Endodermal cell (in vitro differentiated cells): ENCODE measurements at regions not wholly inside any gene's neighbourhood (a gene's known extent, or its start where the extent isn't known, plus 50 kb on each side); places are given as distances from the start of the nearest gene placed in this dataset.
"Not testable (repeated sequence)": the region's sequence is repeated elsewhere in the genome, so short reads cannot be mapped to it uniquely, and the experiment has no call there.

Experiments
- DNase-seq: peaks from one replicate; pipeline ENCODE4 v3.0.0-alpha.2; 2017
- H3K27ac ChIP-seq: 2 replicates; pipeline ENCODE4 v1.5.1; 2013; ENCODE audit warnings: mild to moderate bottlenecking, low read depth, low read length, moderate library complexity
- H3K27me3 ChIP-seq: 2 replicates; pipeline ENCODE4 v1.6.1; 2013; ENCODE audit warnings: mild to moderate bottlenecking, low read length, moderate library complexity; ENCODE audit not compliant: insufficient read depth, control insufficient read depth, poor library complexity, severe bottlenecking
- H3K36me3 ChIP-seq: 2 replicates; pipeline ENCODE4 v1.7.0; 2013; ENCODE audit warnings: mild to moderate bottlenecking, low read length, moderate library complexity; ENCODE audit not compliant: control insufficient read depth, insufficient read depth
- H3K4me1 ChIP-seq: one replicate; pipeline ENCODE4 v1.7.0; 2013; ENCODE audit warnings: low read length; ENCODE audit not compliant: control insufficient read depth, insufficient read depth
- H3K4me3 ChIP-seq: 2 replicates; pipeline ENCODE4 v1.5.1; 2013; ENCODE audit warnings: mild to moderate bottlenecking, low read length, moderate library complexity
- H3K9ac ChIP-seq: 2 replicates; pipeline ENCODE4 v1.6.1; 2013; ENCODE audit warnings: mild to moderate bottlenecking, low read length, moderate library complexity; ENCODE audit not compliant: poor library complexity, severe bottlenecking; ENCODE audit errors: extremely low read depth
- H3K9me3 ChIP-seq: 2 replicates; pipeline ENCODE4 v1.6.1; 2013; ENCODE audit warnings: mild to moderate bottlenecking, low read length, moderate library complexity; ENCODE audit not compliant: control insufficient read depth
- H3K27ac Mint-ChIP-seq: 2 replicates; pipeline ENCODE4 v1.8.0; 2020; ENCODE audit warnings: mixed read lengths
- H3K27me3 Mint-ChIP-seq: 2 replicates; pipeline ENCODE4 v1.8.0; 2021; ENCODE audit warnings: mild to moderate bottlenecking, mixed read lengths; ENCODE audit not compliant: insufficient read depth
- H3K36me3 Mint-ChIP-seq: 2 replicates; pipeline ENCODE4 v1.8.0; 2020; ENCODE audit warnings: low read depth, mixed read lengths
- H3K4me1 Mint-ChIP-seq: 2 replicates; pipeline ENCODE4 v1.8.0; 2020; ENCODE audit warnings: mixed read lengths
- H3K4me3 Mint-ChIP-seq: 2 replicates; pipeline ENCODE4 v1.8.0; 2020; ENCODE audit warnings: mild to moderate bottlenecking, moderate library complexity, mixed read lengths
- H3K9me3 Mint-ChIP-seq: 2 replicates; pipeline ENCODE4 v1.8.0; 2020; ENCODE audit warnings: mild to moderate bottlenecking, mixed read lengths
- WGBS, 2 experiments: methylation state at CpG; one replicate each; pipeline versions ENCODE4 v1.1.5 to v1.1.7; 2013; ENCODE audit warnings: missing lambda C conversion rate in 2 of 2, mixed read lengths in 1 of 2; ENCODE audit not compliant: insufficient coverage in 1 of 2, insufficient read length in 1 of 2; 5-methylcytosine and 5-hydroxymethylcytosine counted together
- TF ChIP-seq, protein P1 (sequence below): fragments of 200-600 bp; sonication (generic); conservative IDR thresholded peaks from 2 replicates; pipeline ENCODE4 v1.5.0; 2021; ENCODE audit warnings: antibody characterized with exemption, mild to moderate bottlenecking

DNA sequence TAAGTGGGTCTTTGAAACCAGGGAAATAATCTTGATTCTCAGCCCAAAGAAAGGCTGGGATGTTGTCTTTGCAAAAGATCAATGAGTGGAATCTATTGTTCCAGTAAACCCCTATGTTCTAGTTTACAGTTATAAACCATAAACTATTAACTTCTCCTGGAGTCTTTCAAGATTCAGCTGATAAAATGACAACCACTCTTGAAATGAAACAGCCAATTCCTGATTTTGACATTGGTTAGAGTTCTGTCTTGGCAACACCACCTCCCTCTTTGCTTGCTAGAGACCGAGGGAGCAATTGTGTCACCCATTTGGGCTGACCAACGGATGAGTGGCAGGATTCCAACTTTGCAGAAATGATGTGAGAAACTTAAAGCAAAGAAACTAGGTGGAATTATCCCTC, 746.9 kb downstream of the SLC4A3 start:
- TF ChIP-seq, protein P1, sequence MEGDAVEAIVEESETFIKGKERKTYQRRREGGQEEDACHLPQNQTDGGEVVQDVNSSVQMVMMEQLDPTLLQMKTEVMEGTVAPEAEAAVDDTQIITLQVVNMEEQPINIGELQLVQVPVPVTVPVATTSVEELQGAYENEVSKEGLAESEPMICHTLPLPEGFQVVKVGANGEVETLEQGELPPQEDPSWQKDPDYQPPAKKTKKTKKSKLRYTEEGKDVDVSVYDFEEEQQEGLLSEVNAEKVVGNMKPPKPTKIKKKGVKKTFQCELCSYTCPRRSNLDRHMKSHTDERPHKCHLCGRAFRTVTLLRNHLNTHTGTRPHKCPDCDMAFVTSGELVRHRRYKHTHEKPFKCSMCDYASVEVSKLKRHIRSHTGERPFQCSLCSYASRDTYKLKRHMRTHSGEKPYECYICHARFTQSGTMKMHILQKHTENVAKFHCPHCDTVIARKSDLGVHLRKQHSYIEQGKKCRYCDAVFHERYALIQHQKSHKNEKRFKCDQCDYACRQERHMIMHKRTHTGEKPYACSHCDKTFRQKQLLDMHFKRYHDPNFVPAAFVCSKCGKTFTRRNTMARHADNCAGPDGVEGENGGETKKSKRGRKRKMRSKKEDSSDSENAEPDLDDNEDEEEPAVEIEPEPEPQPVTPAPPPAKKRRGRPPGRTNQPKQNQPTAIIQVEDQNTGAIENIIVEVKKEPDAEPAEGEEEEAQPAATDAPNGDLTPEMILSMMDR: no peak
- no peak overlapping the region for H3K27ac ChIP-seq
- no peaks in the 10 kb centered on the region for H3K27me3 ChIP-seq
- no peak overlapping the region for H3K27ac Mint-ChIP-seq
- no peak overlapping the region for H3K9ac ChIP-seq
- H3K36me3 ChIP-seq: no peaks in the 10 kb centered on the region
- H3K9me3 ChIP-seq: peaks cover 4% of the 10 kb centered on the region
- no peaks in the 10 kb centered on the region for H3K27me3 Mint-ChIP-seq
- no peak for DNase-seq
- peaks cover 3% of the 10 kb centered on the region for H3K9me3 Mint-ChIP-seq
- peaks cover 5% of the 10 kb centered on the region for H3K4me1 Mint-ChIP-seq
- no peaks in the 10 kb centered on the region for H3K4me1 ChIP-seq
- H3K4me3 ChIP-seq: no peak overlapping the region
- no peaks in the 10 kb centered on the region for H3K36me3 Mint-ChIP-seq
- H3K4me3 Mint-ChIP-seq: no peak overlapping the region
- 90 to 100% methylated on average over 2 of the region's 2 CpGs for WGBS, 2 experiments

DNA sequence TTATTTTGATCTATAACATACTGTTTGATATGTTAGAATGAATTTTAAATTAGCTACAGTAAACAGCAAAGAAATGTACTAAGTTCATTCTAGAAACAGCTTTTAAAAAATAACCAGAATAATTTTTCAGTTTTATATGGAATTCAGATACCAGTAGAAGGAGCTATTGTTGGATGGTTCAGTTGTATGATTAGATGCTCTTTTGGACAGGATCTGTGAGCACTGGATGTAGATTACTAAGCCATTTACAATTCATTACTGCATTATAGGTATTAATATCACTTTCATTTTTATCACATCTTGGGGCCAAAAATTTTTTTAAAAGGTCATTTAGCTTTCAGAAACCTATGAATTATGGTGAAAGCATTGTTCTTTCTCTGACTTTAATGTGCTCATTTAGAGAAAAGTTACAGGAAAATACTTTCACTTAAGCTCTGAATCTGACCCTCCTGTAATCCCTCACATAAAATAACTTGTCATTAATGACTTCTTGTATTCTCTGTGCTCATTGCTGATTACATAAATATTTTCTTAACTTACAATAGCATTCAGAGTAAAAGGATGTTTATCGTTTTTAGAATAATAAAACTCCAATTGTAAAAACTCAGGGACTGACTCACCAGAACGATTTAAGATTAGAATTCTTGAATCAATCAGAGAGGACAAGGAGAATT, 750.2 kb downstream of the SLC4A3 start:
- Mint-ChIP-seq H3K4me3 (no peak overlapping the region), H3K27ac (no peak overlapping the region), H3K4me1 (peaks cover 5% of the 10 kb centered on the region), H3K9me3 (peaks cover 30% of the 10 kb centered on the region), H3K36me3 (no peaks in the 10 kb centered on the region), H3K27me3 (no peaks in the 10 kb centered on the region)
- no peaks in the 10 kb centered on the region for H3K27me3 ChIP-seq
- no peak overlapping the region for H3K4me3 ChIP-seq
- no peak overlapping the region for H3K9ac ChIP-seq
- 94 to 100% methylated on average over 2 of the region's 2 CpGs for WGBS, 2 experiments
- H3K4me1 ChIP-seq: no peaks in the 10 kb centered on the region
- H3K9me3 ChIP-seq: peaks cover 19% of the 10 kb centered on the region
- no peak overlapping the region for H3K27ac ChIP-seq
- H3K36me3 ChIP-seq: no peaks in the 10 kb centered on the region
- DNase-seq: no peak
- TF ChIP-seq, protein P1: no peak

DNA sequence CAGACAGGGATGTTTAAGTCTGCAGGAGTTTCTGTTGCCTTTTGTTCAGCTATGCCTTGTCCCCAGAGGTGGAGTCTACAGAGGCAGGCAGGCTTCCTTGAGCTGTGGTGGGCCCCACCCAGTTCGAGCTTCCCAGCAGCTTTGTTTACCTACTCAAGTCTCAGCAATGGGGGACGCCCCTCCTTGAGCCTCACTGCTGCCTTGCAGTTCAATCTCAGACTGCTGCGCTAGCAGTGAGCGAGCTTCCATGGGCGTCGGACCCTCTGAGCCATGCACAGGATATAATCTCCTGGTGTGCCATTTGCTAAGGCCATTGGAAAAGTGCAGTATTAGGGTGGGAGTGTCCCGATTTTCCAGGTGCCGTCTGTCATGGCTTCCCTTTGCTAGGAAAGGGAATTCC, 760.3 kb downstream of the SLC4A3 start:
- peaks cover 35% of the 10 kb centered on the region for H3K9me3 Mint-ChIP-seq
- H3K4me1 Mint-ChIP-seq, H3K36me3 ChIP-seq, H3K27ac ChIP-seq, H3K27me3 ChIP-seq, H3K9me3 ChIP-seq, H3K4me1 ChIP-seq, H3K9ac ChIP-seq, H3K4me3 Mint-ChIP-seq, H3K4me3 ChIP-seq, H3K27me3 Mint-ChIP-seq, DNase-seq, H3K27ac Mint-ChIP-seq, H3K36me3 Mint-ChIP-seq: not testable (repeated sequence)
- WGBS, 2 experiments: 89% methylated on average over 8 of the region's 8 CpGs

DNA sequence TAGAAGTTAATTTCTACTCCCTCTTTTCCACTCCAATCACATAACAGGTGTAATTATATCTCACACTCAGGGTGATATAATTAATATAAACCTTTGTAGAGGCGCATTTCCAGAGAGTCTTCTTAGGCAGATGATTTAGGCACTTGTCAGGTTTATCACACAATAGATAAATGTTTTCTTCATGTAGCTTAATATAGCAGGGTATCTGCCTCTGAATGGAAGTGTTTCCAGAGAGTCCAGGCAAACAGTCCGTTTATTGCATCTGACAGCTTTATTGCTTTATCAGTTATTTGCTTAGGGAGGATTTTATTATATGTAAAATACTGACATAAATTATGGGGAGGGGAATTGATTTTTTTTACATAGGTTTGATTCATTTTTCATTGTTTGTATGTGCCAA, 766.3 kb downstream of the SLC4A3 start:
- Histone ChIP-seq H3K4me1 (no peaks in the 10 kb centered on the region), H3K27ac (no peak overlapping the region), H3K9ac (no peak overlapping the region), H3K27me3 (no peaks in the 10 kb centered on the region), H3K4me3 (no peak overlapping the region), H3K36me3 (no peaks in the 10 kb centered on the region), H3K9me3 (no peaks in the 10 kb centered on the region)
- Mint-ChIP-seq H3K9me3 (peaks cover 1% of the 10 kb centered on the region), H3K36me3 (no peaks in the 10 kb centered on the region), H3K4me1 (no peaks in the 10 kb centered on the region), H3K4me3 (no peak overlapping the region), H3K27ac (no peak overlapping the region), H3K27me3 (no peaks in the 10 kb centered on the region)
- TF ChIP-seq, protein P1: no peak
- no peak for DNase-seq
- 96% methylated on average over 2 of the region's 2 CpGs; no CpG with 5 or more reads in 1 of the 2 experiments for WGBS, 2 experiments
